ENCODE measurements at regions not wholly inside any gene's neighbourhood (a gene's known extent, or its start where the extent isn't known, plus 50 kb on each side); places are given as distances from the start of the nearest gene placed in this dataset.

DNA sequence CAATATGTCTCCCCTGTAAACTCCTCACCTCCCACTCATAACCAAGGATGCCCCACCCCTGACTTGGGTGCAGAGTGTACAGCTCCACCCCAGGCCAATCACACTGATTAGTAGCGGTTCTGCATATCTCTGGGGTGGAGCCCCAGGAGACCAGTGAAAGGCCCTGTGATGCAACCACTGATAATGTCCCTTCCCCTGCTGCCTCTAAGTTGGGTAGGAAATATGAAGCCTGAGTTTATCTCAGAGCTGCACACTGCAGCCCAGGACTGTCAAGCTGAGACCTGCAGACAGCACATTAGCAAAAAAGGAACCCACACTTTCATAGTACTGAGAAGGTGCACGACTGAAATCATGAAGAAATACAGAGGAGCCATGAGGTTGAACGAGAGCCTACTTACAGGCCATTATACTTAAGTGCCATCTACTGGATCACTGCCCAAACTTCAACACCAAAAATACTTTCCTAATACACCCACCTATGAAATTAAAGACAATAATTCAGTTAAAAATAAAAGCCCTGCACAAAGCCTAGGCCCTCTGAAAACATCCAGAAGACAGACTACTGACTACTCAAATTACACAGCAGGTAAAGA, 455.4 kb upstream of the LRRTM4 start:
- TF ChIP-seq CTCF (IDR thresholded peaks at IDR 0.05), result no peak
- no peak for TF ChIP-seq POLR2A (IDR thresholded peaks at IDR 0.05)

Measured in testis (tissue), 2 donors.